ENCODE measurements at regions not wholly inside any gene's neighbourhood (a gene's known extent, or its start where the extent isn't known, plus 50 kb on each side); places are given as distances from the start of the nearest gene placed in this dataset.
"Not testable (repeated sequence)": the region's sequence is repeated elsewhere in the genome, so short reads cannot be mapped to it uniquely, and the experiment has no call there.

DNA sequence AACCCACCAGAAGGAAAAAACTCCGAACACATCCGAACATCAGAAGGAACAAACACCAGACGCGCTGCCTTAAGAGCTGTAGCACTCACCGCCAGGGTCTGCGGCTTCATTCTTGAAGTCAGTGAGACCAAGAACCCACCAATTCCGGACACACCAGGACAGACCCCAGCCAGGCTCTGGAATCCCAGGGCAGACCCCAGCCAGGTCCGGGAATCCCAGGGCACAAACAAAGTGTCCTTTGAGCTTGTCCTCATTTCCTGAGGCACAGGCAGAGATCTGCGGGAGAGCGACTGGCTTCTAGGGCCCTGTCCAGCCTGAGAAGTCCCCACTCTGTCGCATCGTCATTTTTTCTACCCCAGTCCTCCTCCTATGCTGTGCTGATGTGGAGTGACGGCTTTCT, 461.1 kb downstream of the ACTL7B start:
- DNase-seq (ENCODE audit: low read depth) = no peak
- in situ Hi-C loops (cut with HindIII; ENCODE audit: low pct_unique_long_range_greater_than_20kb, low sequenced_read_pairs) = no loop called here

DNA sequence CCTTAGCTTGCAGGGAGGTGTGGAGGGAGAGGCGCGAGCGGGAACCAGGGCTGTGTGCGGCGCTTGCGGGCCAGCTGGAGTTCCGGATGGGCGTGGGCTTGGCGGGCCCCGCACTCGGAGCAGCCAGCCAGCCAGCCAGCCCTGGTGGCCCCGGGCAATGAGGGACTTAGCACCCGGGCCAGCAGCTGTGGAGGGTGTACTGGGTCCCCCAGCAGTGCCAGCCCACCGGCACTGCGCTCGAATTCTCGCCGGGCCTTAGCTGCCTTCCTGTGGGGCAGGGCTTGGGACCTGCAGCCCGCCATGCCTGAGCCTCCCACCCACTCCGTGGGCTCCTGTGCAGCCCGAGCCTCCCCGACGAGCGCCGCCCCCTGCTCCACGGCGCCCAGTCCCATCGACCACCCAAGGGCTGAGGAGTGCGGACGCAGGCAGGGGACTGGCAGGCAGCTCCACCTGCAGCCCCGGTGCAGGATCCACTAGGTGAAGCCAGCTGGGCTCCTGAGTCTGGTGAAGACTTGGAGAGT, 462.2 kb downstream of the ACTL7B start:
- DNase-seq (ENCODE audit: low read depth); in situ Hi-C loops (cut with HindIII; ENCODE audit: low pct_unique_long_range_greater_than_20kb, low sequenced_read_pairs): not testable (repeated sequence)

DNA sequence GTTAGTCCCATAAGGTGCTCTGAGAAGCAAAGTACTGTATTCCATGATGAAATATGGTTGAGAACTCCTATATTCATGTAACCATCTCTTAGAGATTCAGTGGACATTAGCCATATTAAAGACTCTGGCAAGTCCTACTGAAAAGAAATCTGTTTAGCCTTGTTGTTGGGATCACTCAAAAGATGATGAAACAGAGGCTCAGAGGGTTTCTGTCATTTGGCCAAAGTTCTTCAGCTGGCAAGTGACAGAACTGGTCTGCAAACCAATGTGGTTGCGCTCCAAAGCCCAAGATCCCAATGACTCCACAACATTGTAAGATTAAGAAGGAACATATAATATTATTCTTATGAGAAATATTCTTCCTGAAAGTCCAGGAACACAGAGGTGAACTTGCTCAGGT, 462.9 kb downstream of the ACTL7B start:
- in situ Hi-C loops (cut with HindIII; ENCODE audit: low pct_unique_long_range_greater_than_20kb, low sequenced_read_pairs) = no loop called here
- DNase-seq (ENCODE audit: low read depth) = no peak

DNA sequence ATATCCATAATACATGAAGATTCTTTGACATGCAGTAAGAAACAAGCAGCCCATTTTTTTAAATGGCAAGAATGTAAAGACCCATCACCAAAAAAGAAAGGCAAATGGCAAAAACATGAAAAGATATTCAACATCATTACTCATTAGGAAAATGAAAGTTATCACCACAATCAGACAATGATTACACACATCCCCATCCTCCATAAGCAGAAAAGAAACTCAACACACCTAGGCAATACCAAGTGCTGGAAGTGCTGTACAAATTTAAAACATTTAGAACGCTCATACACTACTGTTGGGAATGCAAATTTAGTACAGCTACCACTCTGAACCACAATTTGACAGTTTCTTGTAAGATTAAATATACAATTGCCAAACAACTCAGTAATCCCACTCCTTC, 466.7 kb downstream of the ACTL7B start:
- DNase-seq (ENCODE audit: low read depth) = no peak
- in situ Hi-C loops (cut with HindIII; ENCODE audit: low pct_unique_long_range_greater_than_20kb, low sequenced_read_pairs) = no loop called here

DNA sequence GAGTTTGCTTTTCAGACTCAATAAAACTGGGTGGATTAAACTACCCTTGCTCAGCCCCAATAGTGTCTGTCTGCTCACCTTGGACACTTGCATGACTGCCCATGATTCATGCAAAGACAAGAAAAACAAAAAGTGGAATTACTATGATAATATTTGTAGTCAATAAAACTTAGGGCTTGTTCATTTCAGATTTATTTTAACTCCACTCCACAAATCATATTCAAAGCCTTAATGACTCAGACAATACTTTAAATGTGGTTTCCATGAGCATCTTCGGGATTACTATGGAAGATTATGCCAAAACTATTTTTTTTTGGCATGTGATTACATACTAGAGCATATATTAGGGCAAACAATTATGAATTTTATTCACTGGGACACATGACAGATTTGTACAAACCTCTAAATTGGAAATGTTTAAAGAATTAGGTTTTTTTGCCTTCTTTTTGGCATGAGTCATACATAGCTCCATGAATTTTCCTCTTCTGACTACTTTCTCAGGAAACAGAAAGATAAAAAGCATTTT, 468.9 kb downstream of the ACTL7B start:
- no peak for DNase-seq (ENCODE audit: low read depth)
- in situ Hi-C loops (cut with HindIII; ENCODE audit: low pct_unique_long_range_greater_than_20kb, low sequenced_read_pairs) = no loop called here

DNA sequence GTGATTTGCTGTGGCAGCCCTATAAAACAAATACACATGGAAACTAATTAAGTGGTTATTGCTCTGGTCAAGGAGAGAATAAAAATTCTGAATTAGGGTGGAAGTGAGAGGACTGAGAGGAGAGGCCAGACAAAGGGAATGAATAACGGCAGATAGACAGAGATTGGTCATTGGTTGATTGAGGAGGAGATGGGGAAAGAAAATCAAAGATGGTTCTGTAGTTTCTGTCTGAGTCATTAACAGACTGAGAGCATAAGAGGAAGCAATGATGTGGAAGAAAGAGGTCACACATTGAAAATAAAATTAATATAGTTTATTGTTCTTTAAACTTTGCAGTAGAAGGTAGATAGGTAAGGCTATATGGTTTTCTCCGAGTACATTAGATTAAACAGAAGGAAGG, 469.8 kb downstream of the ACTL7B start:
- in situ Hi-C loops (cut with HindIII; ENCODE audit: low pct_unique_long_range_greater_than_20kb, low sequenced_read_pairs) = no loop called here

DNA sequence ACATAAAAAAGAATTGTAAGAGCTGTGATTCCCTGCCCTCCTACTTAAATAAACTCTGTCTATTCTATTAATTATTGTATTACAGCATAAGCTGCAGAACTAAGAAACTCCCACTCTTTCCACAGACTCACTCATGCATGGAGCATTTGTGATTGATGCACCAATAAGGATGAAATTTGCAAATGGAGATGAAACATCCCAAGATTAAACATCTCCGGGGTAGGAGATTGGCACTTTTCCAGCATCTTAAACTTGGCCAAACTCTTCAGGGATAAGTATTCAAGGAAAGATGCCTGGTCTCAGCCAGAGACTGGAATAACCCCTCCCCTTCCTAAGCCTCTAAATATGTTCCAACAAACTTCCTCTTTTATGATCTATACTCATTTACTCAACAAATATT, 472.0 kb downstream of the ACTL7B start:
- no peak for DNase-seq (ENCODE audit: low read depth)
- in situ Hi-C loops (cut with HindIII; ENCODE audit: low pct_unique_long_range_greater_than_20kb, low sequenced_read_pairs) = no loop called here

More for the DNA sequence above, 469.8 kb downstream of the ACTL7B start:
- DNase-seq (ENCODE audit: low read depth) = no peak

DNA sequence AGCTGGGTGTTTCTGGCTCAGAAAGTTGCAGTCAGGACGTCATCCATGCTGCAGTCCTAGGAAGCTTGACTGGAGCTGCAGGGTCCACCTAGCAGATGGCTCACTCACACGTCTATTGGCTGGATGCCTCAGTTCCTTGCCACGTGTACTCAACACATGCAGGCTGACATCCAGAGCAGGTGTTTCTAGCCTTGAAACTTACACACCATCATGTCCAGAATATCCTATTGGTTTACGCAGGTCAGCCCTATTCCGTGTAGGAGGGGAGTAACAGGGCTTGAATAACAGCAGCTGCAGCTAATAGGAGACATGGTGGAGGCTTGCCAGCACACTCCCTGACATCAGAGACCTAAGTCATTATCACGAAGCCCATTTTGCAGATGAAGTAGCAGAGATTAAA, 473.5 kb downstream of the ACTL7B start:
- DNase-seq (ENCODE audit: low read depth) = no peak
- in situ Hi-C loops (cut with HindIII; ENCODE audit: low pct_unique_long_range_greater_than_20kb, low sequenced_read_pairs) = no loop called here

DNA sequence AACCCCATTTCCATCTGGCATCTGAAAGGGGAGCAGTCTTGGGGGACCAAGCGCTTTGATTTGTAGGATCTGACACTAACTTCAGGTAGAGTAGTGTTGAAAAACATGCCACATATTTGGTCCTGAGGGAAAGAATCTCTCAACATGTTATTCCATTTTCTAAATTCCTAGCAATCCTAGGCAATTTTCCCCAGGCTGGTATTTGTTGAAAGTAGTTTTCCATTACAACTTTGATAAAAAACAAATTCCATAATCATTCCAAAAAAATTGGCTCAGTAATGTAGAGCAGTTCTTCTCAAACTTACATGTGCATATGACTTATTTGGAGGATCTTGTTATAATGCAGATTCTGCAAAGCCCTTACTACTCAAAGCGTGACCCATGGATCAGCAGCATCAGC, 477.9 kb downstream of the ACTL7B start:
- DNase-seq (ENCODE audit: low read depth) = no peak
- in situ Hi-C loops (cut with HindIII; ENCODE audit: low pct_unique_long_range_greater_than_20kb, low sequenced_read_pairs) = no loop called here

DNA sequence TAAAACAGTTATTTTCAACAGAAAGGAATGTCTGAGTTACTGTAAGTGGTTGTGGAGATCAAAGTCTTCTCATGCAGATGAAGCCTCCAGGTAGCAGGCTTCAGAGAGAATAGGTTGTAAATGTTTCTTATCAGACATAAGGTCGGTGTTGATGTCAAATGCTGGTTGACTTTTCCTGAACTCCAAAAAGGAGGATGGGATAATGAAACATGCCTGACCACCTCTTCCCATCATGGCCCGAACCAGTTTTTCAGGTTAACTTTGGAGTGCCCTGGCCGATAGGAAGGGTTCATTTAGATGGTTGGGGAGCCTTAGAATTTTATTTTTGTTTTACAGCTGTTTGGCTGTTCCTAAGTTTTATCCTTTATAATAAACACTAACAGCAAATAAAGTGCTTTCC, 478.4 kb downstream of the ACTL7B start:
- in situ Hi-C loops (cut with HindIII; ENCODE audit: low pct_unique_long_range_greater_than_20kb, low sequenced_read_pairs) = no loop called here
- no peak for DNase-seq (ENCODE audit: low read depth)

DNA sequence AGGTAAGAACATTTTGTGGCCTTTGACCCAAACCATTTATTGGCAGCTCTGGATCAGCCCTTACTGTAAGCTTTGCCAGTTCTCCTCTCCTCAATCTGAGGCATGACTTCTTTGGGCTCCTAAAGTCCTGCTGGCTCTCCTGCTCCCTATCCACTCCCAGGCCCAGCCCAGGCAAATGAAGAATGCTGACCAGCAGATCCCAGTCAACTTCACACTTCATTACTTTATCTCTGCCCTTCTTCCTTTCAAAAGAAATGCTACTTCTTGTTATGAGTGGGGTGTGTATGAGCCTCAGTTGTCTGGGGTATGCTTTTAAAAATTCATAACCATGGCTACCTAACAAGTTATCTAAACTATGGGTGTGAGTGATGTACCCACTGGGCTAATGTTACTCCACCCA, 479.6 kb downstream of the ACTL7B start:
- DNase-seq (ENCODE audit: low read depth) = no peak
- in situ Hi-C loops (cut with HindIII; ENCODE audit: low pct_unique_long_range_greater_than_20kb, low sequenced_read_pairs) = no loop called here

DNA sequence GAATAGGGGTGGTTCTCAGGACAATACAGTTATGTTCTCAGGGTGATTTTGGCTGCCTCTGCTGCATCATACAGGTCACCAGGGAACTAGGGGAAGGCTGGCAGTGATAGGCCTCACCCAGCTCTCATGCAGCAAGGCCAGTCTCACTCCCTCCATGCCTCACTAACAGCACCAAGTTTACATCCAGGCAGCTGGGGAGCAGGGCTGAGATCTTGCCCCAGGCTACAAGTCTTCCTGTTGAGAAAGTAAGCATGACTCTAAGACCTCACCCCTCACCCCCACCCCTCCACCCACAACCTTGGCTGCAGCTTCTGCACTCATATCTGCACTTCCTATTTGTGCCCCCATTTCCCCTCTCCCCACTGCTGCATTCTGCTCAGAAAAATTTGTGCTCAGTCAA, 481.2 kb downstream of the ACTL7B start:
- in situ Hi-C loops (cut with HindIII; ENCODE audit: low pct_unique_long_range_greater_than_20kb, low sequenced_read_pairs) = no loop called here
- DNase-seq (ENCODE audit: low read depth) = no peak

DNA sequence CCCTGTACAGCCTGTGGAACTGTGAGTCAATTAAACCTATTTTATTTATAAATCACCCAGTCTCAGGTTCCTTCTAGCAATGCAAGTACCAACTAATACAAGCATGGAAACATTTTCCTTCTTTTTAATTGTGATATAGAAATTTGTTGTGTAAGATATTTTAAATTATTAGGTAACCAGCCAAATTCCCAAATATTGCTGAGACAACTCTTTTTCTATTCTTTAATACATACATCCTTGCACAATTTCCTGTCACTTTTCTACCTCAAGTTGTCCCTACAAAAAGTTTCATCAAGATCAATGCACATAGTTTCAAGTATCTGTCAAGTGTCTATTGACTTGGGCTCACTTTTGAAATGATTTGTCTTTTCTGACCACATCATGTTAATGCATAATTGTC, 488.6 kb downstream of the ACTL7B start:
- no peak for DNase-seq (ENCODE audit: low read depth)
- in situ Hi-C loops (cut with HindIII; ENCODE audit: low pct_unique_long_range_greater_than_20kb, low sequenced_read_pairs) = no loop called here

DNA sequence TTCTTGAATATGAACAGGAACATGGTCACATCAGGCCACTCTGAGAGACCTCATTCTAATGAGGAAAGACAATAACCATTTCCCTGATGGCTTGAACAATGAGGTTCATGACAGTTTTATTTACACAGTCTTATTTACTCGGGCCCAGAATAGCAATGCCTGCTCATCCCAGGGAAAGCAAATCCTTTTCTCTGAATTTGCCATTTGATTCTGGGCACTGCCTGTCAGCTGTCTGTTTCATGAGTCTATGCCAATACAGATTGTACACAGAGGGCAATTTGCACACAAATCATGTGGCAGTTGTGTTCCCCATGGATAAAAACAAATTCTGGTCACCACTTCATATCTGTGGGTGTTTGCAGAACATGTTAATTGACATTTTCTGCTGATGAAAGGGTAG, 492.5 kb downstream of the ACTL7B start:
- in situ Hi-C loops (cut with HindIII; ENCODE audit: low pct_unique_long_range_greater_than_20kb, low sequenced_read_pairs) = no loop called here
- DNase-seq (ENCODE audit: low read depth) = no peak

DNA sequence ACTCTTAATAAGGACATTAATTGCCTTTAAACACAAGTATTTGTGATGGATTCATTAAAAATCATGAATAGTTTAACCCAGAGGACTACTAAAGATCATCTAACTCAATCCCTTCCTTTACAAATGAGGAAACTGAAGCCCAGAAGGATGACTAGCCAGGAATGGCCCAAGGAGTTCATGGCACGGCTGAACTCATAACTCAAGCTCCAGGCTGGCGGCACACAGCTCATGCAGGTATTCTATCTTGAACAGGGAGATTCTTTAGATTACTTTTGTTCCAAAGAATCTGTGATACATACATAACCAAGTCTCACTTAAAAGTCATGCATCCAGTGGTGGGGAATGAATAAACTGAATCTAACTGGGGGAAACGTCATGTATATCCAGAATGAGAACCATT, 495.5 kb downstream of the ACTL7B start:
- in situ Hi-C loops (cut with HindIII; ENCODE audit: low pct_unique_long_range_greater_than_20kb, low sequenced_read_pairs) = no loop called here
- DNase-seq (ENCODE audit: low read depth) = no peak

DNA sequence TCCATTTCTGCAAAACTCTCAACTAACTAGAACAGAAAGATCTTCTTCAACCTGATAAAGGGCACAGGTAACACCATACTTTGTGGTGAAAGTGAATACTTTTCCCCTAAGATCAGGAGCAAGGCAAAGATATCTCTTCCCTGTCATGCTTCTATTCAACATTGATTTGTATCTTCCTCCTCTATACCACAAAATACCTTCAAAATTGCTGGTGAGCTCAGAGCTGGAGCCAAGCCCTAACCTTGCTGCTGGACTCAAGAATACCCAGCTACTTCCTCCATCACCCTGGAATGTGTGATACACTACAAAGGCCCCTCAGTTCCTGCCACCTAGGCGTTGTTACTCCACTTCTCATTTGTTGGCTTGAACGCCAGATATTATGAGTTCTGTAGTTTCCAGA, 499.0 kb downstream of the ACTL7B start:
- DNase-seq (ENCODE audit: low read depth) = no peak
- in situ Hi-C loops (cut with HindIII; ENCODE audit: low pct_unique_long_range_greater_than_20kb, low sequenced_read_pairs) = no loop called here

DNA sequence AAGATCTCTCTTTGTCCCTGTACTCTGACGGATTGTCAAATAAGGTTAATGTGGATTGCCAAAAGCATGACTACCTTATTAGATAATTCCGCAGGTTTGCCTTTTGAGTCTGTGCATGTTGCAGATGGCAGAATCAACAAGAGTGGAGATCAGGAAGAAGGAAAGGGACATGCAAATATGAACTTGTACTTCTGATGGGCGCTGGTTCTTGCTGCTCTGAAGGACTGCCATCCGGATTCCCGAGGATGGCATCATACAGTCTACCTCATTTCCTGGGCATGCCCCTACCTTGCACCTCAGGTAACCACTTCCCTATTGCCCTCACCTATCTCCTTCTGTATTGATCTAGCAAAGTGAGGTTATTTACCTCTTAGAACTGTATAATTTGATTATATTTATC, 504.2 kb downstream of the ACTL7B start:
- in situ Hi-C loops (cut with HindIII; ENCODE audit: low pct_unique_long_range_greater_than_20kb, low sequenced_read_pairs) = no loop called here
- no peak for DNase-seq (ENCODE audit: low read depth)

DNA sequence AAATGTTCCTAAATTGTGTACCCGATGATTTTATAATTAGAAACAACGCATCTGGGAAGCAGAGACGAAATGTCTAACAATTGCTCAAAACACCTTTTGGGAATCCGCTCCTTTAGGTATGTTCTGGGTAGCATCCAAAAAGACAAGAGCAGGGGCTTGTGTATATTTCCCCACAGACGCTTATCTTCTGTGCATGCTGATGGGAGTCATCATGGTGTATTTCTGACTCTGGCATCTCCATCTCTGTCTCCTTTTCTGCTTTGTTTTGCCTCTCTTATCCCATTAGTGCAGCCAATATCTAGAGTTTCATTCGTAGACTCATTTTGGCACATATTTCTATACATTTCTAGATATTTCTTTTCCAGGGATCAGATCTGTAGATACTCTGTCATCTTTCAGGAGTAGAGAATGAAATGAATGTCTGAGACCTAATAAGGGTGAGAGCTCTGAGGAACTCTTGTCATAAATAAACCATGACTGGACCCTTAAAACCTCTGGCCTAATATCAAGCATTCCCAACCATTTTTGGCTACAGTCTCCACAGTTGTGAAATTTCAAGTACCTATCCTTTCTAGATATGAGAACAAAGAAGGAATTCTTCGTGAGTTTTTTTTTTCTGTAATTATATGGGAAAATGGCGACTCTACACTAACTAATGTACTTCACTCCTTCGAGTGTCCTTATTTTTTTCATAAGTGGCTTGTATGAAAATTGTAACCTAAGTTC, 508.2 kb downstream of the ACTL7B start:
- no peak for DNase-seq (ENCODE audit: low read depth)
- in situ Hi-C loops (cut with HindIII; ENCODE audit: low pct_unique_long_range_greater_than_20kb, low sequenced_read_pairs) = no loop called here

DNA sequence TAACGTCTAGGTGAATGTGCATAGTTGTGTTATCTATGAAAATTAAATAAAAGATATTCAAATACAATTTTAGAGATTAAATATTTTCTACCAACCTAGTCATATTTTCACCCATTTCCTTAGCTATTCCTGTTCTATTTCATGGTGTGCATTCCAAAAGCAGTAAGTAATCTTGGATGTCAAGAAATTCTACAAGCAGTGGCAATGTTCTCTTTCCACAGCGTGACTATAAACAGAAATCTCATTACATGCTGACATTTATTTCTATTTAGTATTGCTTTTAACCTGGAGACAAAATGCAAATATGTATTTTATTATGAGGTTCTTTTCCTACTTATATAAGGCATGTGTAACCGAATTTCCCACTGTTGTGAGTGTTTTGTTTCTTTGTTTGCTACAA, 510.0 kb downstream of the ACTL7B start:
- in situ Hi-C loops (cut with HindIII; ENCODE audit: low pct_unique_long_range_greater_than_20kb, low sequenced_read_pairs) = no loop called here
- DNase-seq (ENCODE audit: low read depth) = no peak

DNA sequence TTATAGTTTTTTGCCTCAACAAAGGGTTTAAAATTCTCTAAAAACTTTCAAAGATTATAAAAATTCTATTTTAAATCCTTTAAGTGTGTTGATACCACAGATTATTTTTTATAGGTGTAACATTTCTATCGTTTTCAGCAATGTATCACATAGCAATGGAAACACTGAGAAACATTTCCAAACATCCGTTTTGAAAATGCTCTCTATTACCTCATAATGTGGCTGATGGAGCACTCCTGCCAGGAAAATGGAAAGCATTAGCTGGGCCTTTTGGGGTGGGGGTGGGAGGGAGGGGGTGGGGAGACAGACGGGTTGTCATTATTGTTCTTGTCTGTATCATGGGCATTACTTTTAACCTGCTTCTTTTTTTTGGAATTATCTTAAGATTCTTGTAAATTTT, 516.5 kb downstream of the ACTL7B start:
- in situ Hi-C loops (cut with HindIII; ENCODE audit: low pct_unique_long_range_greater_than_20kb, low sequenced_read_pairs) = no loop called here
- DNase-seq (ENCODE audit: low read depth) = no peak

All from Caki2 (cell line).